Breast epithelium (tissue), 4 donors: ENCODE measurements at regions not wholly inside any gene's neighbourhood (a gene's known extent, or its start where the extent isn't known, plus 50 kb on each side); places are given as distances from the start of the nearest gene placed in this dataset.

Source experiments
- DNase-seq, 2 donors: peaks; one replicate each; pipeline ENCODE4 v3.0.0-alpha.2; 2019; ENCODE audit warnings: low spot score in 2 of 2
- H3K27ac ChIP-seq, 2 donors: fragments of 200-600 bp; sonication (generic) in 1 of 2; one replicate each; pipeline ENCODE4 v1.5.1; 2016 to 2019; ENCODE audit warnings: mild to moderate bottlenecking in 1 of 2
- H3K27me3 ChIP-seq, 2 donors: fragments of 200-600 bp; sonication (generic) in 1 of 2; one replicate each; pipeline versions ENCODE4 v1.5.1 to v1.6.0; 2017 to 2019; ENCODE audit warnings: control low read depth in 1 of 2, mild to moderate bottlenecking in 1 of 2
- H3K36me3 ChIP-seq: fragments of 200-600 bp; one replicate; pipeline ENCODE4 v1.5.1; 2019
- H3K4me1 ChIP-seq, 2 donors: fragments of 200-600 bp; sonication (generic); one replicate each; pipeline ENCODE4 v1.5.1; 2016 to 2019; ENCODE audit warnings: control low read depth in 1 of 2
- H3K4me3 ChIP-seq, 3 donors: fragments of 200-600 bp; sonication (generic); 1 replicate in 2 of 3; 2 replicates in 1 of 3; pipeline ENCODE4 v1.5.1; 2016 to 2019; ENCODE audit warnings: mild to moderate bottlenecking in 3 of 3, moderate library complexity in 2 of 3
- H3K9me3 ChIP-seq, 2 donors: fragments of 200-600 bp; sonication (generic) in 1 of 2; one replicate each; pipeline ENCODE4 v1.5.1; 2016 to 2019; ENCODE audit warnings: control low read depth in 1 of 2
- CTCF ChIP-seq, 3 donors: fragments of 450-650 bp; IDR thresholded peaks; one replicate each; pipeline ENCODE4 v1.5.1; 2016 to 2017; ENCODE audit warnings: antibody characterized with exemption in 3 of 3, mild to moderate bottlenecking in 3 of 3, moderate library complexity in 3 of 3
- POLR2A ChIP-seq: fragments of 450-650 bp; IDR thresholded peaks from one replicate; pipeline ENCODE4 v1.6.1; 2016; ENCODE audit warnings: antibody characterized with exemption, mild to moderate bottlenecking, moderate library complexity
- POLR2AphosphoS5 ChIP-seq, 3 donors: sonication (generic); formaldehyde crosslinking; IDR thresholded peaks; one replicate each; pipeline ENCODE4 v1.6.1; 2017; ENCODE audit warnings: antibody characterized with exemption in 3 of 3
- intact Hi-C: fragments of 100-400 bp; cut with DNase I; formaldehyde crosslinking; loops from one replicate; pipeline ENCODE4 v1.15.1; 2023; ENCODE audit warnings: low total_unique reads

GRCh38 chr14:37844614-37845013 is 249.2 kb downstream of the TTC6 start:
- no peaks in the 10 kb centered on the region for H3K36me3 ChIP-seq
- intact Hi-C loops: loop anchor here (5.0 kb wide), 1 partner anchor 413 kb away; the partner anchor contains the start of gene CLEC14A
- no peak overlapping the region for H3K27ac ChIP-seq
- no peaks in the 10 kb centered on the region for H3K4me1 ChIP-seq
- no peaks in the 10 kb centered on the region for H3K27me3 ChIP-seq
- DNase-seq: no peak
- H3K9me3 ChIP-seq: no peaks in the 10 kb centered on the region
- no peak for TF ChIP-seq CTCF (IDR thresholded peaks at IDR 0.05)
- no peak for TF ChIP-seq POLR2AphosphoS5 (IDR thresholded peaks at IDR 0.05)
- no peak for TF ChIP-seq POLR2A
- H3K4me3 ChIP-seq: no peak overlapping the region

GRCh38 chr14:37848985-37849621 is 253.7 kb downstream of the TTC6 start:
- TF ChIP-seq CTCF (IDR thresholded peaks at IDR 0.05) (no peak), POLR2A (no peak), POLR2AphosphoS5 (IDR thresholded peaks at IDR 0.05) (no peak)
- no peaks in the 10 kb centered on the region for H3K9me3 ChIP-seq
- H3K27me3 ChIP-seq: no peaks in the 10 kb centered on the region
- DNase-seq: no peak
- no peaks in the 10 kb centered on the region for H3K4me1 ChIP-seq
- H3K4me3 ChIP-seq: no peak overlapping the region
- intact Hi-C loops: loop anchor here (5.0 kb wide), 1 partner anchor 408 kb away; the partner anchor contains the start of gene CLEC14A
- no peak overlapping the region for H3K27ac ChIP-seq
- no peaks in the 10 kb centered on the region for H3K36me3 ChIP-seq

GRCh38 chr14:37851054-37851453 is 255.6 kb downstream of the TTC6 start:
- Histone ChIP-seq H3K36me3 (no peaks in the 10 kb centered on the region), H3K27ac (no peak overlapping the region), H3K9me3 (no peaks in the 10 kb centered on the region), H3K4me1 (no peaks in the 10 kb centered on the region), H3K4me3 (no peak overlapping the region), H3K27me3 (no peaks in the 10 kb centered on the region)
- TF ChIP-seq POLR2A (no peak), CTCF (IDR thresholded peaks at IDR 0.05) (no peak), POLR2AphosphoS5 (IDR thresholded peaks at IDR 0.05) (no peak)
- intact Hi-C loops: loop anchor here (5.0 kb wide), 1 partner anchor 526 kb away; no protein-coding TSS in a partner anchor
- no peak for DNase-seq

- Histone ChIP-seq H3K36me3 (no peaks in the 10 kb centered on the region), H3K4me1 (no peaks in the 10 kb centered on the region), H3K27ac (no peak overlapping the region), H3K4me3 (no peak overlapping the region), H3K9me3 (no peaks in the 10 kb centered on the region), H3K27me3 (no peaks in the 10 kb centered on the region)
- intact Hi-C loops: no loop called here
- TF ChIP-seq POLR2AphosphoS5 (IDR thresholded peaks at IDR 0.05) (no peak), POLR2A (no peak), CTCF (IDR thresholded peaks at IDR 0.05) (no peak)
- no peak for DNase-seq
Observed at GRCh38 chr14:37855871-37856270, 260.4 kb downstream of the TTC6 start.

GRCh38 chr14:37857774-37858266 is 262.4 kb downstream of the TTC6 start:
- H3K36me3 ChIP-seq: no peaks in the 10 kb centered on the region
- H3K4me3 ChIP-seq: no peak overlapping the region
- DNase-seq: no peak
- no peaks in the 10 kb centered on the region for H3K9me3 ChIP-seq
- no peak for TF ChIP-seq POLR2A
- no peak for TF ChIP-seq CTCF (IDR thresholded peaks at IDR 0.05)
- no peaks in the 10 kb centered on the region for H3K27me3 ChIP-seq
- intact Hi-C loops: no loop called here
- H3K4me1 ChIP-seq: no peaks in the 10 kb centered on the region
- H3K27ac ChIP-seq: no peak overlapping the region
